ENCODE measurements at regions not wholly inside any gene's neighbourhood (a gene's known extent, or its start where the extent isn't known, plus 50 kb on each side); places are given as distances from the start of the nearest gene placed in this dataset.

- intact Hi-C loops (cut with DNase I) = no loop called here
- no peak overlapping the region for H3K27ac ChIP-seq (ENCODE audit: low read depth in 1 of 2, low read length in 2 of 2)
- H3K4me3 ChIP-seq (ENCODE audit: low read length in 2 of 2) = no peak overlapping the region
- DNase-seq (no peak), ATAC-seq (ENCODE audit: low FRiP score) (no peak)
- H3K4me1 ChIP-seq (ENCODE audit: control insufficient read depth in 1 of 2, insufficient read depth in 2 of 2, low read length in 2 of 2) = no peaks in the 10 kb centered on the region
- H3K27me3 ChIP-seq (ENCODE audit: control insufficient read depth in 1 of 2, insufficient read depth in 2 of 2, low read length in 1 of 2) = peaks cover 0 to 2% of the 10 kb centered on the region in 2 donors
- WGBS, 2 donors = 67% methylated on average over 4 of the region's 4 CpGs
- H3K9me3 ChIP-seq (ENCODE audit: control insufficient read depth, low read length) = no peaks in the 10 kb centered on the region
- no peaks in the 10 kb centered on the region for H3K36me3 ChIP-seq (ENCODE audit: control insufficient read depth in 1 of 2, insufficient read depth in 2 of 2, low read length in 1 of 2)
Measured at GRCh38 chr13:74920361-74920760, 561.6 kb downstream of the TBC1D4 start.

GRCh38 chr13:74919914-74920313 is 562.1 kb downstream of the TBC1D4 start:
- no peaks in the 10 kb centered on the region for H3K9me3 ChIP-seq (ENCODE audit: control insufficient read depth, low read length)
- peaks cover 0 to 2% of the 10 kb centered on the region in 2 donors for H3K27me3 ChIP-seq (ENCODE audit: control insufficient read depth in 1 of 2, insufficient read depth in 2 of 2, low read length in 1 of 2)
- H3K36me3 ChIP-seq (ENCODE audit: control insufficient read depth in 1 of 2, insufficient read depth in 2 of 2, low read length in 1 of 2) = no peaks in the 10 kb centered on the region
- no peak overlapping the region for H3K27ac ChIP-seq (ENCODE audit: low read depth in 1 of 2, low read length in 2 of 2)
- ATAC-seq (ENCODE audit: low FRiP score) (no peak), DNase-seq (no peak)
- no peak overlapping the region for H3K4me3 ChIP-seq (ENCODE audit: low read length in 2 of 2)
- H3K4me1 ChIP-seq (ENCODE audit: control insufficient read depth in 1 of 2, insufficient read depth in 2 of 2, low read length in 2 of 2) = no peaks in the 10 kb centered on the region
- intact Hi-C loops (cut with DNase I) = no loop called here

- 87 to 91% methylated on average over 2 of the region's 2 CpGs for WGBS, 2 donors
- DNase-seq (no peak), ATAC-seq (ENCODE audit: low FRiP score) (no peak)
- Histone ChIP-seq H3K27ac (ENCODE audit: low read depth in 1 of 2, low read length in 2 of 2) (no peak overlapping the region), H3K36me3 (ENCODE audit: control insufficient read depth in 1 of 2, insufficient read depth in 2 of 2, low read length in 1 of 2) (no peaks in the 10 kb centered on the region), H3K4me1 (ENCODE audit: control insufficient read depth in 1 of 2, insufficient read depth in 2 of 2, low read length in 2 of 2) (no peaks in the 10 kb centered on the region), H3K4me3 (ENCODE audit: low read length in 2 of 2) (no peak overlapping the region), H3K9me3 (ENCODE audit: control insufficient read depth, low read length) (no peaks in the 10 kb centered on the region), H3K27me3 (ENCODE audit: control insufficient read depth in 1 of 2, insufficient read depth in 2 of 2, low read length in 1 of 2) (no peaks in the 10 kb centered on the region)
- intact Hi-C loops (cut with DNase I) = no loop called here
Measured at GRCh38 chr13:74912898-74913297, 569.1 kb downstream of the TBC1D4 start.

GRCh38 chr13:74910415-74910814 is 571.6 kb downstream of the TBC1D4 start:
- Histone ChIP-seq H3K27ac (ENCODE audit: low read depth in 1 of 2, low read length in 2 of 2) (no peak overlapping the region), H3K27me3 (ENCODE audit: control insufficient read depth in 1 of 2, insufficient read depth in 2 of 2, low read length in 1 of 2) (no peaks in the 10 kb centered on the region), H3K4me3 (ENCODE audit: low read length in 2 of 2) (no peak overlapping the region), H3K4me1 (ENCODE audit: control insufficient read depth in 1 of 2, insufficient read depth in 2 of 2, low read length in 2 of 2) (no peaks in the 10 kb centered on the region), H3K36me3 (ENCODE audit: control insufficient read depth in 1 of 2, insufficient read depth in 2 of 2, low read length in 1 of 2) (no peaks in the 10 kb centered on the region), H3K9me3 (ENCODE audit: control insufficient read depth, low read length) (no peaks in the 10 kb centered on the region)
- ATAC-seq (ENCODE audit: low FRiP score) (no peak), DNase-seq (no peak)
- 85 to 88% methylated on average over 5 of the region's 5 CpGs for WGBS, 2 donors
- intact Hi-C loops (cut with DNase I) = no loop called here

- 66% methylated on average over 5 of the region's 5 CpGs for WGBS, 2 donors
- no peak overlapping the region for H3K27ac ChIP-seq (ENCODE audit: low read depth in 1 of 2, low read length in 2 of 2)
- intact Hi-C loops (cut with DNase I) = no loop called here
- H3K4me1 ChIP-seq (ENCODE audit: control insufficient read depth in 1 of 2, insufficient read depth in 2 of 2, low read length in 2 of 2) = no peaks in the 10 kb centered on the region
- H3K9me3 ChIP-seq (ENCODE audit: control insufficient read depth, low read length) = no peaks in the 10 kb centered on the region
- H3K27me3 ChIP-seq (ENCODE audit: control insufficient read depth in 1 of 2, insufficient read depth in 2 of 2, low read length in 1 of 2) = no peaks in the 10 kb centered on the region
- H3K36me3 ChIP-seq (ENCODE audit: control insufficient read depth in 1 of 2, insufficient read depth in 2 of 2, low read length in 1 of 2) = no peaks in the 10 kb centered on the region
- no peak for DNase-seq
- ATAC-seq (ENCODE audit: low FRiP score) = no peak
- H3K4me3 ChIP-seq (ENCODE audit: low read length in 2 of 2) = no peak overlapping the region
Measured at GRCh38 chr13:74907788-74908187, 574.2 kb downstream of the TBC1D4 start.

GRCh38 chr13:74904556-74904955 is 577.4 kb downstream of the TBC1D4 start:
- intact Hi-C loops (cut with DNase I) = no loop called here
- ATAC-seq (ENCODE audit: low FRiP score) (no peak), DNase-seq (no peak)
- 80 to 83% methylated on average over 4 of the region's 4 CpGs for WGBS, 2 donors
- H3K4me1 ChIP-seq (ENCODE audit: control insufficient read depth in 1 of 2, insufficient read depth in 2 of 2, low read length in 2 of 2) = no peaks in the 10 kb centered on the region
- no peak overlapping the region for H3K4me3 ChIP-seq (ENCODE audit: low read length in 2 of 2)
- H3K9me3 ChIP-seq (ENCODE audit: control insufficient read depth, low read length) = no peaks in the 10 kb centered on the region
- no peaks in the 10 kb centered on the region for H3K36me3 ChIP-seq (ENCODE audit: control insufficient read depth in 1 of 2, insufficient read depth in 2 of 2, low read length in 1 of 2)
- H3K27ac ChIP-seq (ENCODE audit: low read depth in 1 of 2, low read length in 2 of 2) = no peak overlapping the region
- H3K27me3 ChIP-seq (ENCODE audit: control insufficient read depth in 1 of 2, insufficient read depth in 2 of 2, low read length in 1 of 2) = no peaks in the 10 kb centered on the region

- Histone ChIP-seq H3K4me1 (ENCODE audit: control insufficient read depth in 1 of 2, insufficient read depth in 2 of 2, low read length in 2 of 2) (no peaks in the 10 kb centered on the region), H3K9me3 (ENCODE audit: control insufficient read depth, low read length) (no peaks in the 10 kb centered on the region), H3K36me3 (ENCODE audit: control insufficient read depth in 1 of 2, insufficient read depth in 2 of 2, low read length in 1 of 2) (no peaks in the 10 kb centered on the region), H3K27me3 (ENCODE audit: control insufficient read depth in 1 of 2, insufficient read depth in 2 of 2, low read length in 1 of 2) (no peaks in the 10 kb centered on the region), H3K4me3 (ENCODE audit: low read length in 2 of 2) (no peak overlapping the region), H3K27ac (ENCODE audit: low read depth in 1 of 2, low read length in 2 of 2) (no peak overlapping the region)
- no peak for ATAC-seq (ENCODE audit: low FRiP score)
- intact Hi-C loops (cut with DNase I) = no loop called here
- WGBS, 2 donors = 62 to 83% methylated on average over 1 of the region's 1 CpG
- DNase-seq = no peak
Measured at GRCh38 chr13:74895042-74895796, 586.8 kb downstream of the TBC1D4 start.

- Histone ChIP-seq H3K9me3 (ENCODE audit: control insufficient read depth, low read length) (no peaks in the 10 kb centered on the region), H3K27ac (ENCODE audit: low read depth in 1 of 2, low read length in 2 of 2) (no peak overlapping the region)
- intact Hi-C loops (cut with DNase I) = no loop called here
Measured at GRCh38 chr13:74892096-74892495, 589.9 kb downstream of the TBC1D4 start.

GRCh38 chr13:74891610-74892009 is 590.4 kb downstream of the TBC1D4 start:
- no peak for ATAC-seq (ENCODE audit: low FRiP score)
- no peaks in the 10 kb centered on the region for H3K9me3 ChIP-seq (ENCODE audit: control insufficient read depth, low read length)
- WGBS, 2 donors = 51 to 52% methylated on average over 5 of the region's 5 CpGs

More at GRCh38 chr13:74892096-74892495, 589.9 kb downstream of the TBC1D4 start:
- Histone ChIP-seq H3K4me1 (ENCODE audit: control insufficient read depth in 1 of 2, insufficient read depth in 2 of 2, low read length in 2 of 2) (no peaks in the 10 kb centered on the region), H3K36me3 (ENCODE audit: control insufficient read depth in 1 of 2, insufficient read depth in 2 of 2, low read length in 1 of 2) (no peaks in the 10 kb centered on the region), H3K4me3 (ENCODE audit: low read length in 2 of 2) (no peak overlapping the region), H3K27me3 (ENCODE audit: control insufficient read depth in 1 of 2, insufficient read depth in 2 of 2, low read length in 1 of 2) (no peaks in the 10 kb centered on the region)
- WGBS, 2 donors = 37 to 46% methylated on average over 3 of the region's 3 CpGs
- ATAC-seq (ENCODE audit: low FRiP score) (no peak), DNase-seq (no peak)

More at GRCh38 chr13:74891610-74892009, 590.4 kb downstream of the TBC1D4 start:
- H3K36me3 ChIP-seq (ENCODE audit: control insufficient read depth in 1 of 2, insufficient read depth in 2 of 2, low read length in 1 of 2) = no peaks in the 10 kb centered on the region
- intact Hi-C loops (cut with DNase I) = no loop called here
- no peak overlapping the region for H3K27ac ChIP-seq (ENCODE audit: low read depth in 1 of 2, low read length in 2 of 2)
- H3K4me1 ChIP-seq (ENCODE audit: control insufficient read depth in 1 of 2, insufficient read depth in 2 of 2, low read length in 2 of 2) = no peaks in the 10 kb centered on the region
- H3K4me3 ChIP-seq (ENCODE audit: low read length in 2 of 2) = no peak overlapping the region
- no peak for DNase-seq
- H3K27me3 ChIP-seq (ENCODE audit: control insufficient read depth in 1 of 2, insufficient read depth in 2 of 2, low read length in 1 of 2) = no peaks in the 10 kb centered on the region
